Right lobe of liver (tissue), 6 donors: ENCODE measurements at regions not wholly inside any gene's neighbourhood (a gene's known extent, or its start where the extent isn't known, plus 50 kb on each side); places are given as distances from the start of the nearest gene placed in this dataset.

Experiments used
- ATAC-seq, 4 donors: fragments of 200-7000 bp; cut with Tn5 transposase; one replicate each; pipeline ENCODE4 v1.9.1; 2020; ENCODE audit warnings: mild to moderate bottlenecking in 4 of 4, moderate library complexity in 4 of 4
- DNase-seq, 3 donors: peaks; one replicate each; pipeline ENCODE4 v3.0.0-alpha.2; 2020
- H3K27ac ChIP-seq, 3 donors: fragments of 200-600 bp; one replicate each; pipeline ENCODE4 v1.8.0; 2022
- H3K27me3 ChIP-seq, 2 donors: fragments of 200-600 bp; one replicate each; pipeline ENCODE4 v1.8.0; 2022
- H3K36me3 ChIP-seq, 4 donors: fragments of 200-600 bp; sonication (generic) in 1 of 4; one replicate each; pipeline versions ENCODE4 v1.5.1 to v1.8.0; 2017 to 2022; ENCODE audit warnings: control low read depth in 1 of 4
- H3K4me1 ChIP-seq, 4 donors: fragments of 200-600 bp; sonication (generic) in 1 of 4; one replicate each; pipeline versions ENCODE4 v1.5.1 to v1.8.0; 2017 to 2022; ENCODE audit warnings: control low read depth in 1 of 4
- H3K4me3 ChIP-seq, 3 donors: fragments of 200-600 bp; one replicate each; pipeline ENCODE4 v1.8.0; 2022
- H3K9me3 ChIP-seq, 4 donors: fragments of 200-600 bp; sonication (generic) in 1 of 4; one replicate each; pipeline versions ENCODE4 v1.5.1 to v1.8.0; 2017 to 2022; ENCODE audit warnings: control low read depth in 1 of 4
- POLR2A ChIP-seq: fragments of 450-650 bp; IDR thresholded peaks from one replicate; pipeline ENCODE4 v1.6.1; 2017; ENCODE audit warnings: antibody characterized with exemption, mild to moderate bottlenecking
- WGBS: methylation state at CpG from one replicate; pipeline ENCODE4 v1.1.6; 2018; ENCODE audit warnings: low coverage, low lambda C conversion rate; ENCODE audit not compliant: insufficient coverage; ENCODE audit errors: missing lambda C conversion rate; 5-methylcytosine and 5-hydroxymethylcytosine counted together
- intact Hi-C, 2 donors: fragments of 100-400 bp; cut with DNase I; formaldehyde crosslinking; loops; one replicate each; pipeline versions ENCODE4 v1.11.2 to v1.14.1; 2022
- TF ChIP-seq, protein P1 (sequence below), 4 donors: fragments of 200-600 bp in 3 of 4; fragments of 450-650 bp in 1 of 4; IDR thresholded peaks; one replicate each; pipeline versions ENCODE4 v1.5.1 to v1.8.0; 2016 to 2022; ENCODE audit warnings: antibody characterized with exemption in 4 of 4, mild to moderate bottlenecking in 2 of 4
- donor health status: DM: no; HTN: yes; CAD: no.
- donor health status: DM: no; HTN: no; CAD: no.
- donor health status: DM: no; HTN: no; CAD: no.
- donor health status: DM: no; HTN: yes; CAD: no.
- donor health status: DM: no; HTN: yes; CAD: no.

DNA sequence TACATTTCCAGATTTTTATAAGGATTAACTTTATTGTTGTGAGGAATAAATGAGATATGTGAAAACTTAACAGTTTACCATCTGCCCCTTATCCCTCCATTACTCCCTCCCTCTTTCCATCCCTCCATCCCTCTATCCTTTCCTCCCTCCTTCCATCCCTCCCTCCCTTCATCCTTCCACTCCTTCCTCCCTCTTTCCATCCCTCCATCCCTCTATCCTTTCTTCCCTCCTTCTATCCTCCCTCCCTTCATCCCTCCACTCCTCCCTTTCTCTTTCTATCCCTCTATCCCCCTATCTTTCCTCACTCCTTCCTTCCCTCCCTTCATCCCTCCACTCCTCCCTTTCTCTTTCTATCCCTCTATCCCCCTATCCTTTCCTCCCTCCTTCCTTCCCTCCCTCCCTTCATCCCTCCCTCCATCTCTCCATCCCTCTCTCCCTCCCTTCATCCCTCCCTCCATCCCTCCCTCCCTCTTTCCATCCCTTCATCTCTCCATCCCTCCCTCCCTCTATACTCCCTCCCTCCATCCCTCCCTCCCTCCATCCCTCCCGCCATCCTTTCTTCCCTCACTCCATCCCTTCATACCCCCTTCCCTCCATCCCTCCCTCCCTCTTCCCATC lies 181.8 kb upstream of the PLXNC1 start:
- H3K27ac ChIP-seq: no peak overlapping the region
- no peak for DNase-seq
- TF ChIP-seq, protein P1, sequence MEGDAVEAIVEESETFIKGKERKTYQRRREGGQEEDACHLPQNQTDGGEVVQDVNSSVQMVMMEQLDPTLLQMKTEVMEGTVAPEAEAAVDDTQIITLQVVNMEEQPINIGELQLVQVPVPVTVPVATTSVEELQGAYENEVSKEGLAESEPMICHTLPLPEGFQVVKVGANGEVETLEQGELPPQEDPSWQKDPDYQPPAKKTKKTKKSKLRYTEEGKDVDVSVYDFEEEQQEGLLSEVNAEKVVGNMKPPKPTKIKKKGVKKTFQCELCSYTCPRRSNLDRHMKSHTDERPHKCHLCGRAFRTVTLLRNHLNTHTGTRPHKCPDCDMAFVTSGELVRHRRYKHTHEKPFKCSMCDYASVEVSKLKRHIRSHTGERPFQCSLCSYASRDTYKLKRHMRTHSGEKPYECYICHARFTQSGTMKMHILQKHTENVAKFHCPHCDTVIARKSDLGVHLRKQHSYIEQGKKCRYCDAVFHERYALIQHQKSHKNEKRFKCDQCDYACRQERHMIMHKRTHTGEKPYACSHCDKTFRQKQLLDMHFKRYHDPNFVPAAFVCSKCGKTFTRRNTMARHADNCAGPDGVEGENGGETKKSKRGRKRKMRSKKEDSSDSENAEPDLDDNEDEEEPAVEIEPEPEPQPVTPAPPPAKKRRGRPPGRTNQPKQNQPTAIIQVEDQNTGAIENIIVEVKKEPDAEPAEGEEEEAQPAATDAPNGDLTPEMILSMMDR (IDR thresholded peaks at IDR 0.05): no peak
- no peak for TF ChIP-seq POLR2A
- no peaks in the 10 kb centered on the region for H3K27me3 ChIP-seq
- 100% methylated on average over 1 of the region's 1 CpG for WGBS
- H3K36me3 ChIP-seq: no peaks in the 10 kb centered on the region
- H3K4me1 ChIP-seq: no peaks in the 10 kb centered on the region
- no peak for ATAC-seq
- no peak overlapping the region for H3K4me3 ChIP-seq
- peaks cover 0 to 3% (median 0%) of the 10 kb centered on the region in 4 donors for H3K9me3 ChIP-seq
- intact Hi-C loops: no loop called here

DNA sequence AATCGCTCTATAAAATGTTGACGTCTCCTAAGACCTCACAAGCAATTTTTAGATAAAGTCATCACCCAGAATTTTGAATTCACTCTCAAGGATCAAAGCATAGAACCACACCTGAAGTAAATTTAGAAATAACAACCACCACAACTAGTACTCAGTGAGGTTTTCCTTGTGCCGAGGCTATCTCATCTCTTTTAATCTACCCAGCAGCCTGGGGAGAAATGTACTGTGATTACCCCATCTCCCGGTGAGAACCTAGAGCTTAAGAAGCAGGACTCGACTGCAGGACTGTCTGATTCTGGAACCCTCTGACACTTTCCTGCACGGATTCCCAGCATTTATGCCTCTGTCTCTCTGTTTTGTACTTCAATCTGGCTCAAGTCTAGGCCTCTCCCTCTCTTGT lies 180.9 kb upstream of the PLXNC1 start:
- no peak for ATAC-seq
- TF ChIP-seq, protein P1 (IDR thresholded peaks at IDR 0.05): no peak
- TF ChIP-seq POLR2A: no peak

DNA sequence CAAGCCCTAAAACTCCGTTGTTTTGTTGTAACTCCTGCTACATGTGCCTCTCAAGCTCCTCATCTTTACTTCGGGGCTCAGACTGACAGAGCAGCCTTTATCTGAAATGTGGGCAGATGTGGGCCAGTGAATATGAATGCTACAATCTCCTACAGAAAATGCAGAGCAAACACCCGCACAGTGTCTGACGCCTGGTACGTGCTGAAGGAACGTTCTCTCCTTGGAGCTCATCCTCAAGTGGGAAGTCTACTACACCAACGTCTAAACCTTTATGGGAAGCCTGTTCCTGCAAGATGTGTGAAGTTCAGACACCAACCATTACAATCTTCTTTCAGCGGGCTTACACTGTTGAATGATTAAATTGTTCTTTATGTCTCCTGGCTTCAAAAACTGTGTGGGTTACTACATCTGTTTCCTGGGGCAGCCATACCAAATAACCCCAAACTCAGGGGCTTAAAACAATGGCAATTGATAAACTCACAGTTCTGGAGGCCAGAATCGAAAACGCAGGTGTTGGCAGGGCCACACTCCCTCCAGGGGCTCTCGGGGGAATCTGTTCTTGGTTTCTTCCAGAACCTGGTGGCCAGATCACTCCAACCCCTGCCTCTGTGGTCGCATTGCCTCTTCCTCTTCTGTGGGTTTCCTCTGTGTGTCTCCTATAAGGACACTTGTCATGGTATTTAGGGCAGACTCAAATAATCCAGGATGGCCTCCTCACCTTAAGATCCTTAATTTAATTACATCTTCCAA lies 179.7 kb upstream of the PLXNC1 start:
- 75% methylated on average over 9 of the region's 12 CpGs for WGBS
- Histone ChIP-seq H3K27ac (no peak overlapping the region), H3K4me1 (no peaks in the 10 kb centered on the region), H3K9me3 (no peaks in the 10 kb centered on the region), H3K4me3 (no peak overlapping the region), H3K36me3 (no peaks in the 10 kb centered on the region), H3K27me3 (no peaks in the 10 kb centered on the region)
- no peak for ATAC-seq
- intact Hi-C loops: no loop called here
- DNase-seq: no peak
- no peak for TF ChIP-seq POLR2A

More for the DNA sequence above, 180.9 kb upstream of the PLXNC1 start:
- H3K9me3 ChIP-seq: peaks cover 0 to 2% (median 0%) of the 10 kb centered on the region in 4 donors
- H3K4me3 ChIP-seq: no peak overlapping the region
- 84% methylated on average over 6 of the region's 6 CpGs for WGBS
- H3K27ac ChIP-seq: no peak overlapping the region
- H3K36me3 ChIP-seq: no peaks in the 10 kb centered on the region
- no peaks in the 10 kb centered on the region for H3K27me3 ChIP-seq
- H3K4me1 ChIP-seq: no peaks in the 10 kb centered on the region
- intact Hi-C loops: no loop called here
- DNase-seq: no peak

DNA sequence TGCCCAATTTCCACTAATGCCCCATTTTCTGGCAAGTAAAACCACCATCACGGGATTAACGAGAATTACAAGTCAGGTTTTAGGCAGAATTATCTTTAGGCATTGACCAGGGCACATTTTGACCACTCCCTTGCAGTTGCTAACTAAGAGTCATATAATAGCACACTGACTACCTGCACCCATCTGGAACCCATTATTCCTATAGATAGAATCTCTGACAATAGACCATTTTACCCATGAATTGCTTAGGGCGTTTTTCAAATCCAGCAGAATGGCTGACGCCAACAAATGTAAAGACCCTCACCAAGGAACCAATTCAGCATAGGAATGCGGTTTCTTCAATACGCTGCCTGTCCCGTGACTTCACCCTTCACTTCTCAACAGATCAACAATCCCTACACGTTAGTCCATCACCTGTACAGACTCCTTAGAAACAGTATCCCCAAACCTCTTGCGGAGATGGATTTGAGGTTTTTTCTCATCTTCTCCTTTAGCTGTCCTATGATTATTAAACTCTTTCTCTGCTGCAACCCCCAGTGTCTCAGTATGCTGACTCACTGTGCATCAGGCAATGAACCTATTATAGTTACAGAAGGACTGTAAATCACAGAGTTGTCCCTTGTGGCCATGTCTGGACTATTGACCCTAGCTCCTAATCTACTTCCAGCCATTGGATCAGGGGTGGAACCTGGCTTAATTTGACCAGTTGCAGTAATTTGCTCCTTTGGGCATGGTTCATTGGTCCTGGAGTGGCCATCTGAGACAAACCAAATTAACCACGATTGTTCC lies 177.3 kb upstream of the PLXNC1 start:
- no peaks in the 10 kb centered on the region for H3K36me3 ChIP-seq
- H3K27me3 ChIP-seq: no peaks in the 10 kb centered on the region
- intact Hi-C loops: loop anchor here (10.0 kb wide), 2 partner anchors 134 to 466 kb away; no protein-coding TSS in a partner anchor
- H3K27ac ChIP-seq: no peak overlapping the region
- no peak for TF ChIP-seq POLR2A
- TF ChIP-seq, protein P1 (IDR thresholded peaks at IDR 0.05): no peak
- WGBS: 68% methylated on average over 9 of the region's 10 CpGs
- DNase-seq (no peak), ATAC-seq (no peak)
- H3K4me1 ChIP-seq: no peaks in the 10 kb centered on the region
- H3K9me3 ChIP-seq: no peaks in the 10 kb centered on the region
- no peak overlapping the region for H3K4me3 ChIP-seq
